HCT116 (cell line): ENCODE measurements at regions not wholly inside any gene's neighbourhood (a gene's known extent, or its start where the extent isn't known, plus 50 kb on each side); places are given as distances from the start of the nearest gene placed in this dataset.

Source experiments
- ATAC-seq: fragments of 200-7000 bp; cut with Tn5 transposase; 2 replicates; pipeline ENCODE4 v1.9.1; 2020; ENCODE audit warnings: mild to moderate bottlenecking, moderate library complexity
- BruUV-seq: library from RNA; stranded (reverse); fragments of 400-500 nt; replicated peaks from 2 replicates; lab custom pipeline; 2021; lab: Mats Ljungman, UMichigan
- CTCF ChIA-PET: fragments of 300-600 bp; sonication (Branson Sonifier 250); formaldehyde crosslinking; loops from one replicate; lab custom pipeline; 2021; ENCODE audit warnings: antibody characterized with exemption; lab: Charles Lee
- POLR2A ChIA-PET: fragments of 300-600, 350-600 bp; sonication (Branson Sonifier 250); formaldehyde crosslinking; loops from one replicate; lab custom pipeline; 2021; ENCODE audit warnings: antibody characterized with exemption; lab: Charles Lee
- RAD21 ChIA-PET, 2 experiments: fragments of 300-600 bp; sonication (Branson Sonifier 250); formaldehyde crosslinking; loops; one replicate each; lab custom pipeline; 2023; ENCODE audit warnings: low total read pairs in 2 of 2; ENCODE audit not compliant: uncharacterized antibody in 2 of 2, unreplicated experiment in 2 of 2, low non-redundant PET in 1 of 2; lab: Charles Lee
- DNase-seq: peaks from one replicate; pipeline ENCODE4 v3.0.0-alpha.2; 2010; ENCODE audit warnings: low read depth, low spot score
- H2AFZ ChIP-seq: fragments of 200-600 bp; shearing (Covaris generic), sonication (generic); 2 replicates; pipeline ENCODE4 v1.6.1; 2017; ENCODE audit warnings: low read depth, mixed run types, mixed read lengths, antibody characterized with exemption, low read length; ENCODE audit not compliant: poor library complexity, severe bottlenecking
- H3K27ac ChIP-seq: 2 replicates; pipeline ENCODE4 v1.5.1; 2012; ENCODE audit warnings: low read depth, low read length
- H3K27me3 ChIP-seq: fragments of 200-600 bp; sonication (generic); 2 replicates; pipeline ENCODE4 v1.6.1; 2016; ENCODE audit warnings: mixed run types, low read length, mixed read lengths; ENCODE audit not compliant: insufficient read depth
- H3K36me3 ChIP-seq, 2 experiments: fragments of 200-500 bp in 1 of 2; fragments of 200-600 bp in 1 of 2; sonication (Bioruptor generic) in 1 of 2; sonication (generic) in 1 of 2; 2 replicates each; pipeline versions ENCODE4 v1.5.1 to v1.6.1; 2014 to 2016; ENCODE audit warnings: low read length in 2 of 2, inconsistent platforms in 1 of 2, mixed read lengths in 1 of 2, mixed run types in 1 of 2; ENCODE audit not compliant: insufficient read depth in 2 of 2, control insufficient read depth in 1 of 2
- H3K4me1 ChIP-seq, 2 experiments: fragments of 200-600 bp in 1 of 2; sonication (generic) in 1 of 2; 2 replicates each; pipeline versions ENCODE4 v1.5.1 to v1.6.1; 2012 to 2017; ENCODE audit warnings: low read length in 2 of 2, inconsistent platforms in 1 of 2, mild to moderate bottlenecking in 1 of 2, mixed read lengths in 1 of 2, mixed run types in 1 of 2, moderate library complexity in 1 of 2; ENCODE audit not compliant: insufficient read depth in 2 of 2, control insufficient read depth in 1 of 2
- H3K4me2 ChIP-seq: fragments of 200-600 bp; sonication (generic); 2 replicates; pipeline ENCODE4 v1.6.1; 2017; ENCODE audit warnings: mixed run types, low read length, mixed read lengths
- H3K4me3 ChIP-seq, 2 experiments: fragments of 200-600 bp in 1 of 2; sonication (generic) in 1 of 2; replicated peaks in 1 of 2; 2 replicates each; pipeline ENCODE4 v1.5.1; 2011 to 2016; ENCODE audit warnings: low read length in 2 of 2, control low read depth in 1 of 2, low read depth in 1 of 2, mild to moderate bottlenecking in 1 of 2, mixed read lengths in 1 of 2, mixed run types in 1 of 2
- H3K79me2 ChIP-seq: fragments of 200-600 bp; sonication (generic); 2 replicates; pipeline ENCODE4 v1.6.1; 2017; ENCODE audit warnings: mild to moderate bottlenecking, mixed run types, low read length, moderate library complexity, mixed read lengths; ENCODE audit not compliant: insufficient read depth
- H3K9ac ChIP-seq: fragments of 200-600 bp; sonication (generic); 2 replicates; pipeline ENCODE4 v1.6.1; 2016; ENCODE audit warnings: low read length, mixed read lengths
- H3K9me2 ChIP-seq: fragments of 200-600 bp; sonication (generic), shearing (Covaris generic); 2 replicates; pipeline ENCODE4 v1.6.1; 2017; ENCODE audit warnings: mixed run types, mild to moderate bottlenecking, moderate library complexity; ENCODE audit not compliant: insufficient read depth
- H3K9me3 ChIP-seq, 2 experiments: fragments of 200-500 bp in 1 of 2; fragments of 200-600 bp in 1 of 2; sonication (Bioruptor generic) in 1 of 2; sonication (generic) in 1 of 2; 2 replicates each; pipeline ENCODE4 v1.6.1; 2014 to 2017; ENCODE audit warnings: low read length in 2 of 2, mixed read lengths in 2 of 2, inconsistent platforms in 1 of 2, low read depth in 1 of 2, mild to moderate bottlenecking in 1 of 2, mixed run types in 1 of 2, moderate library complexity in 1 of 2; ENCODE audit not compliant: control insufficient read depth in 1 of 2, insufficient read depth in 1 of 2
- H4K20me1 ChIP-seq: fragments of 200-600 bp; sonication (generic), shearing (Covaris generic); 2 replicates; pipeline ENCODE4 v1.6.1; 2017; ENCODE audit warnings: mixed run types, mild to moderate bottlenecking, moderate library complexity; ENCODE audit not compliant: insufficient read depth
- CBX3 ChIP-seq: IDR thresholded peaks from 2 replicates; pipeline ENCODE4 v1.6.1; 2012; ENCODE audit warnings: low read depth
- EZH2phosphoT487 ChIP-seq: fragments of 200-600 bp; IDR thresholded peaks from 2 replicates; pipeline ENCODE4 v1.6.1; 2018; ENCODE audit warnings: antibody characterized with exemption, borderline replicate concordance
- FOSL1 ChIP-seq: IDR thresholded peaks from 2 replicates; pipeline ENCODE4 v1.6.1; 2012; ENCODE audit warnings: low read depth
- RAD21 ChIP-seq: IDR thresholded peaks from 2 replicates; pipeline ENCODE4 v1.6.1; 2012; ENCODE audit warnings: low read depth, mild to moderate bottlenecking
- SIN3A ChIP-seq: IDR thresholded peaks from 2 replicates; pipeline ENCODE4 v1.6.1; 2012; ENCODE audit warnings: low read depth
- SRF ChIP-seq: IDR thresholded peaks from 2 replicates; pipeline ENCODE4 v1.6.1; 2012; ENCODE audit warnings: low read depth
- intact Hi-C: fragments of 100-400 bp; cut with micrococcal nuclease; formaldehyde crosslinking; loops from 2 replicates; pipeline ENCODE4 v1.10.0; 2022
- TF ChIP-seq, protein P1 (sequence below): IDR thresholded peaks from 2 replicates; pipeline ENCODE4 v1.6.1; 2012
- TF ChIP-seq, protein P2 (sequence below): IDR thresholded peaks from 2 replicates; pipeline ENCODE4 v1.6.1; 2012
- TF ChIP-seq, protein P3 (sequence below), 3 experiments: fragments of 200-600 bp in 1 of 3; sonication (generic) in 1 of 3; IDR thresholded peaks in 2 of 3; conservative IDR thresholded peaks in 1 of 3; 2 replicates each; pipeline ENCODE4 v1.5.1; 2012 to 2017; ENCODE audit warnings: low read depth in 2 of 3, low read length in 2 of 3, antibody characterized with exemption in 1 of 3, borderline replicate concordance in 1 of 3, control low read depth in 1 of 3, mild to moderate bottlenecking in 1 of 3, mixed read lengths in 1 of 3, mixed run types in 1 of 3, moderate library complexity in 1 of 3; ENCODE audit not compliant: insufficient read depth in 1 of 3

DNA sequence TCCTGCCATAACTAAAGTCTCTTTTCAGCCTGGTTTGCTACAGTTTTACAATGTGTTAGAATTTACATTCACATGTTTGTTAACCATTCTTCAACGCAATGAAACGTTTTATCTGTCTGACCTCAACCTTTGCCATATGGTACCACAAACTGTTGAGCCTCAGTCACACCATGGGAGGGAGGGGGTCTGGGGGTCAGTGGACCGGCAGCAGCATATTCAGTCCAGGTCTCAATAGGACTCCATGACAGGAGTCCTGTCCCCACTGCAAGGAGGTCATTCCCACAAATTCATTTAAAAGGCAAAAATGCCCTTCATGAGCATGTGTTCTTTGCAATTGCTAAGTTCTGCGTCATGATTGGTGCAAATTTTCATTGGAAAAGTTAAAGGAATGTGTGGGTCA is 66.6 kb upstream of the OLFM4 start:
- DNase-seq: no peak
- H3K4me2 ChIP-seq: no peak overlapping the region
- H3K9me2 ChIP-seq: no peaks in the 10 kb centered on the region
- no TSS peak for BruUV-seq
- ATAC-seq: no peak
- TF ChIP-seq SRF: no peak
- H3K36me3 ChIP-seq: no peaks in the 10 kb centered on the region
- no peak overlapping the region for H3K9ac ChIP-seq
- POLR2A ChIA-PET: no interaction called here
- intact Hi-C loops: no loop called here
- H3K4me3 ChIP-seq: no peak overlapping the region
- H3K4me1 ChIP-seq: no peaks in the 10 kb centered on the region
- CTCF ChIA-PET: no interaction called here
- no peaks in the 10 kb centered on the region for H4K20me1 ChIP-seq
- H3K27ac ChIP-seq: no peak overlapping the region
- no peak overlapping the region for H2AFZ ChIP-seq
- peaks cover 28% of the 10 kb centered on the region for H3K27me3 ChIP-seq
- RAD21 ChIA-PET: no interaction called here
- no peaks in the 10 kb centered on the region for H3K9me3 ChIP-seq
- H3K79me2 ChIP-seq: no peaks in the 10 kb centered on the region

DNA sequence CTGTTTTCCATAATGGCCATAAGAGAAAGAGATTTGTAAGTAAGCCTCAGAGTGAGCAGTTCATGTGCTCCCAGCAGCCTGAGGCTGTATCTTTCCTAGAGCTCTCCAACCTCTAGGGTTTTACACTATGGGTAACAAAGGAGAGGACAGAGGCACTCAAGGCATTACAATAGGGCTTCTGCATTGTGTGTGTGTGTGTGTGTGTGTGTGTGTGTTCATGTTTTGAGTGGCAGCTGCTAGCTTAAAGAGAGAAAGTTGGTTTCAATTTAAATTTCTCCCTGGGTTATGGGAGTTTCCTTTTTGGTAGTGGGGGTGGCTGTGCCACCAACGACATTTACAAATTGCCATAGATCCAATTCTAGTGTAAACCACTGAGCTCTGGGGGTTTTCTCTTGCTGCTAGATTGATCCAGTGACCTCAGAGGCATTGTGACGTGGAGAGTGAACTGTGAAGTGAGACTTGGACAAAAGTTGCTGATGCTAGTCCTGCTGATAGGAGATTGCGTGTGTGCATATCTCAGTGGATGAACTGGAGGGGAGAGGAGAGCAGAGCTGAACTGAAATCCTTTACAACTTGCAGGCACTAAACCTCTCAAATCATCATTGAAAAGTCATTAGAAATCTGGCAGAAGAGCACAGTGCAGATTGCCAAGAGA is 67.2 kb upstream of the OLFM4 start:
- ATAC-seq: no peak
- H4K20me1 ChIP-seq: no peaks in the 10 kb centered on the region
- TF ChIP-seq CBX3: no peak
- no peak for TF ChIP-seq EZH2phosphoT487
- TF ChIP-seq RAD21: no peak
- TF ChIP-seq, protein P1, sequence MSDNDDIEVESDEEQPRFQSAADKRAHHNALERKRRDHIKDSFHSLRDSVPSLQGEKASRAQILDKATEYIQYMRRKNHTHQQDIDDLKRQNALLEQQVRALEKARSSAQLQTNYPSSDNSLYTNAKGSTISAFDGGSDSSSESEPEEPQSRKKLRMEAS: no peak
- TF ChIP-seq, protein P2, sequence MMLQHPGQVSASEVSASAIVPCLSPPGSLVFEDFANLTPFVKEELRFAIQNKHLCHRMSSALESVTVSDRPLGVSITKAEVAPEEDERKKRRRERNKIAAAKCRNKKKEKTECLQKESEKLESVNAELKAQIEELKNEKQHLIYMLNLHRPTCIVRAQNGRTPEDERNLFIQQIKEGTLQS: no peak
- no peak for TF ChIP-seq SIN3A
- TF ChIP-seq FOSL1: no peak
- TF ChIP-seq, protein P3, sequence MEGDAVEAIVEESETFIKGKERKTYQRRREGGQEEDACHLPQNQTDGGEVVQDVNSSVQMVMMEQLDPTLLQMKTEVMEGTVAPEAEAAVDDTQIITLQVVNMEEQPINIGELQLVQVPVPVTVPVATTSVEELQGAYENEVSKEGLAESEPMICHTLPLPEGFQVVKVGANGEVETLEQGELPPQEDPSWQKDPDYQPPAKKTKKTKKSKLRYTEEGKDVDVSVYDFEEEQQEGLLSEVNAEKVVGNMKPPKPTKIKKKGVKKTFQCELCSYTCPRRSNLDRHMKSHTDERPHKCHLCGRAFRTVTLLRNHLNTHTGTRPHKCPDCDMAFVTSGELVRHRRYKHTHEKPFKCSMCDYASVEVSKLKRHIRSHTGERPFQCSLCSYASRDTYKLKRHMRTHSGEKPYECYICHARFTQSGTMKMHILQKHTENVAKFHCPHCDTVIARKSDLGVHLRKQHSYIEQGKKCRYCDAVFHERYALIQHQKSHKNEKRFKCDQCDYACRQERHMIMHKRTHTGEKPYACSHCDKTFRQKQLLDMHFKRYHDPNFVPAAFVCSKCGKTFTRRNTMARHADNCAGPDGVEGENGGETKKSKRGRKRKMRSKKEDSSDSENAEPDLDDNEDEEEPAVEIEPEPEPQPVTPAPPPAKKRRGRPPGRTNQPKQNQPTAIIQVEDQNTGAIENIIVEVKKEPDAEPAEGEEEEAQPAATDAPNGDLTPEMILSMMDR (IDR thresholded peaks at IDR 0.05 in 2 of 3, conservative IDR thresholded peaks at IDR 0.05 in 1 of 3; ENCODE audit: borderline replicate concordance in 1 of 3, insufficient read depth in 1 of 3, low read depth in 2 of 3, low read length in 2 of 3): no peak
- intact Hi-C loops: no loop called here
- H3K4me2 ChIP-seq: no peak overlapping the region
- CTCF ChIA-PET: no interaction called here
- H3K79me2 ChIP-seq: no peaks in the 10 kb centered on the region
- no TSS peak for BruUV-seq
- RAD21 ChIA-PET: no interaction called here
- no peaks in the 10 kb centered on the region for H3K4me1 ChIP-seq
- H3K27ac ChIP-seq: no peak overlapping the region
- no peaks in the 10 kb centered on the region for H3K36me3 ChIP-seq
- POLR2A ChIA-PET: no interaction called here
- no peak overlapping the region for H3K9ac ChIP-seq
- peaks cover 24% of the 10 kb centered on the region for H3K27me3 ChIP-seq
- DNase-seq: no peak
- H3K9me3 ChIP-seq: no peaks in the 10 kb centered on the region
- no peaks in the 10 kb centered on the region for H3K9me2 ChIP-seq
- no peak overlapping the region for H2AFZ ChIP-seq
- H3K4me3 ChIP-seq: no peak overlapping the region
